ENCODE measurements at regions not wholly inside any gene's neighbourhood (a gene's known extent, or its start where the extent isn't known, plus 50 kb on each side); places are given as distances from the start of the nearest gene placed in this dataset.

DNA sequence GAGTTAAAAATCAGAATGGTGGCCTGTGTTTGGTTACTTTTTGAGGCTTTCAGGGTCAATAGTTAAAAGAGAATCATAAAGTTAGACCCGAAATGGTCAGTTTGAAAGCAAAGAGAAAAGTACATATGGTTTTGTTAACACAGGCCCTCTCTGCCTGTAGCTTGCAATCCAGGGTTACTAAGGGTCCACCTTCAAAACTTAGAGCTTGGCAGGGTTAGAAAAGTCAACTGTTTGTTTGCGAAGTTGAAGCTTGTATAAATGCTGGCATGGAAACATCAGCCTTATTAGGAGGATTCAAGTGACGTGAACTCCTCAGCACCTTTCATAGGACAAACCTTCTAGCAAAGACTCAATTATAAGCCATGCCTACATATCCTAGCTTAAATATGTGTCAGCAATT, 196.3 kb upstream of the SEMA3A start:
- DNase-seq (no peak), ATAC-seq (no peak)

DNA sequence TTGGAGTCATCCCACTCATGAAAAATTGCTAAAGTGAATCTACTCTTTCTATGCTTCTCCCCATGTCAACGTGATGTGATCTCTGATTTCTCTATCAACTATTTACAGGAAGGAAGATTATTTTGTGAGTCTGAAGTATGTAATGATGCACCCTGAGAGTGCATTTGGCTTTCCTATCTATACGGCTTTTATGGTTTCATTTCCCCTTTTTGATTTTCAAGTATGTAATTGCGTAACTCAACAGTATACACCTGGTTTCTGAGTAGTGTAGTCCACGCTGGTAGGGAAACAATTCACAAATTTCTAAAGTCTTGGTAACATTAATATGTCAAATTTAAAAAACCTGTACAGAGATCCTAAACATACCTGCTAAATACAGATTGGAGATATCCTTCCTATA, 194.7 kb upstream of the SEMA3A start:
- DNase-seq = no peak
- ATAC-seq = no peak

DNA sequence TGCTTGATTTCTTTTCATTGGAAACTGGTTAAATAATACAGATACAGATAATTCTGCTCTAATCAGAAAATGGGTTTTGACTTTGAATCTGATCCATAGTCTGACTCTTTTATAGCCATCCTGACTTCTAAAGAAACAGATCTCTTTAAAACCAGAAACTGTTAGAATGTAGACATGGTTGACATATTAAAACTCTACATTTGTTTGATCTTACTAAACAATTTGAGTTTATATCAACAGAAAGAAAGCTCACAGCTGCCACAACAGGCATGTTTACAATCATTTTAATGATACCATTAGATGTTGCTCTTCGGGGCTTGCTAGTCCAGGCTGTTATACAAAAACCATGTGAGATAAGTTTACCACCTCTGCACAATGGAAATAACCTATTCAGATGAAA, 193.0 kb upstream of the SEMA3A start:
- no peak for DNase-seq

DNA sequence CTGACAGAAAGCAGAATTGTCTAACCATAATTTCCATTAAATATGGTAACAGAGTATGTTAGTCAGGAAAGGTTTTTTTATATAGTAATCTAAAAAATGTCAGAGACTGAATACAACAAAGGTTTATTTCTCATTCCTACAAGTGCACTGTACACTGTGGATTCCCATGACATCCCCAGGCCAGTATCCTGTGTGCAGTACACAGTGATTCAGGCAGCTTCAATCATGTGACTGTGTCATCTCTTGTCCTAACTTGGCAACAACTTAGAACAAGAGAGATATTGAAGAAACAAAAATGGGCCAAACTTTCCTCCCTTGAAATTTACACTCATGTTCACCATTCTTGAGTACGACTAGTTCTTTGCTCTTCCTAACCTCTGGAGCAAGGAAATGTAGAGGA, 189.8 kb upstream of the SEMA3A start:
- DNase-seq (no peak), ATAC-seq (no peak)

More for the DNA sequence above, 193.0 kb upstream of the SEMA3A start:
- ATAC-seq = no peak

DNA sequence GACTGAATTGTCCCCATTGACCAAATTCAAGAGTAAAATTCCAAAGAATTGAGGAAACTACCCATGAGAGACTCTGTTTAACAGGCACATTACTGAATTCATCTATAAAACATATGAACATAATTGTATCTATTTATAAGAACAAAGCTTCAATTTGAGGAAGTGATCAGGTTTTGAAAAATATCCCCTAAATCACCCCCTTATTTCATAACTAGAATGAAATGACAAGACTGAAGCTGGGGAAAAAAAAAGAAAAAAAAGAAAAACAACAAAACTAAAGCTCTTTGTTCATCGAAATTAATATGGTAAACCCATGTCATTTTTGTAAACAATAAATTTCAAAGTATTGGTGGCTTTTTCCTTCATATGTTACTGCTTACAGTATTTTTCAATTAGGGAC, 184.9 kb upstream of the SEMA3A start:
- DNase-seq = no peak
- ATAC-seq = no peak

DNA sequence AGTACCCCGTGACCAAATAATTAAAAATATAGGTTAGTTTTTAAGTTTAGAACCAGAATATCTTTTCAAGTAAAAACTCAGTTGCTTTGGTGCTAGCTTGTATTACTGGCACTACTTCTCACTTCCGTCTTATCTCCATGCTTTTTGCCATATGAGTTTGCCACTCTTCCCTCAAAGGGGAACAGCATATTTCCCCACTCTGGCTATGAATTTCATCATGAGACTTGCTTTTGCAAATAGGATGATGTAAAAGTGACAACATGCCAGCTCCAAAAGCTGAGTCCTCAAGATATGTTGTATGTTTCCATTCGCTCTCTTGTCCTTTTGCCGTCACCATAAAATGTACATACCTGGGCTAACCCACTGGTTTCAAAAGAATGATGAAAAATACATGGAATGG, 178.1 kb upstream of the SEMA3A start:
- DNase-seq (no peak), ATAC-seq (no peak)

DNA sequence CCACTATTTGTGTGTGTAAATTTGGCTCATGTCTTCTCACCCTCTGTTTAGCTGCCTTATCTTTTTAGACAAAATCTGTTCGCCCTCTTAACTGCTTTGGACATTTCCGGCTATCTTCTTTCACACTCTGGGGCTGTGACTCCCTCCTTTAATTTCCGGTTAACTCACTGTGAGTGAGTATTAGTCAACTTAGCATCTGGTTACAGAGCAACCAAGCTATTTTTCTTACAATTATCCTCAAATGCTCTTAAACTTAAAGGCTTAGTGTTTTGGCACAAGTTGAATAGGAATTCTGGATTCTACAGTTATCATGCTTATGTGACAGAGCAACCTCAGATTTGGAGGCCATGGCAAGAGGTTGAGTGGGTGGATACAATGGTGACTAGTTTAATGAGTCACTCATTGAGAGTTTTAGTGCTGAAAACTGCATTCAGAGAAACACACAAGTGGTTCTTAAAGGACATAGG, 177.6 kb upstream of the SEMA3A start:
- ATAC-seq (no peak), DNase-seq (no peak)

DNA sequence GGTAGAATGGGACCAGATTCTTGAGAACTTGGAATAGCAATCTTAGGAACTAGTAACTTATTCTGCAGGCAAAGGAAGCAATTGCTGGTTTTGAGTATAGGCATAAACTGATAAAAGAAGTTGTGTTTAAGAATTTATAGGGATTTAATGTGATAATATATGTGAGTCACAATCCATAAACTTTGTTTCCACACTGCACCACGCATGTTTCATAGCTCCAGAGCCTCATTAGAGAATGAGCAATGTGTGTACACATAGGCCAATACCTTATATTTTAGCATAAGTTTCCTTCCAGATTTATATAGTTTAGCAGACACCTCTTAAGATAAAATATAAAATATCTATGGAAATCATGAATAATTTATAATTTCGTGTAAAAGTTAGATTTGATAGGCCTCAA, 175.5 kb upstream of the SEMA3A start:
- ATAC-seq (no peak), DNase-seq (no peak)

DNA sequence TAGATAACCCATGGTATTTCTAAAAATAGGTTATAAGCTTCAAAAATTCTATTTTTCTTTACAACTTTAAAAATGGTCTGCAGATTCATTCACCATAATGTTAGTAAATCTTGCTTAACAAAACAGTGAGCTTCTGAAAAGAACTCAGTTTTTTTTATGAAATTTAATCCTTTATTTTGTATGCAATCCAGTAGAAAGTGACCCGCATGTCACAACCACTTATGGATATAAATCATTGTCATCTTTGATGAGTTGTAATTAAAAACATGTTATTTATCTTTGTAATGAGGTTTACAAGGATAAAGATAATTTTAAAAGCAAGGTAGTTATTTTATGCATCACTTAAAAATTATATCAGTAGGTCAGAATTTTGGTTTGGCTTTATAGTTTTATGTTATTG, 173.5 kb upstream of the SEMA3A start:
- no peak for DNase-seq

DNA sequence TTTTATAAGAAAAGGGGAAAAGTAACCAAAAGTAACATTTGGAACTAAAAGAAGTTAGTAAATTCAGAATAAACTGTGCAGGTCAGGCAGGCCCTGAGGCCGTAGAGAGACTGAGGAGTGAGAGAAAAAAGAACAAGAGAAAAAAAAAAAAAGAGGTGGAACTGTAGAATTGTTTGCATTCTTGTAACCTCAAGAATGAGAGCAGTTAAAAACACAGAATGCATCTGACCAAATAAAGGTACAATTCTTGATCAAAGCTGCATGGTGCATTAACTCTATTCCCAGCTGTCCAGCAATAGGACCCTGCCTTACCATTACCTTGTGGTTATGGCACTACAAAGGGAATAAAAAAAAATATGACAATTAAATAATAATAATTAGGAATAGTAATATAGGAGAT, 170.1 kb upstream of the SEMA3A start:
- ATAC-seq (no peak), DNase-seq (no peak)

More for the DNA sequence above, 173.5 kb upstream of the SEMA3A start:
- ATAC-seq = no peak

DNA sequence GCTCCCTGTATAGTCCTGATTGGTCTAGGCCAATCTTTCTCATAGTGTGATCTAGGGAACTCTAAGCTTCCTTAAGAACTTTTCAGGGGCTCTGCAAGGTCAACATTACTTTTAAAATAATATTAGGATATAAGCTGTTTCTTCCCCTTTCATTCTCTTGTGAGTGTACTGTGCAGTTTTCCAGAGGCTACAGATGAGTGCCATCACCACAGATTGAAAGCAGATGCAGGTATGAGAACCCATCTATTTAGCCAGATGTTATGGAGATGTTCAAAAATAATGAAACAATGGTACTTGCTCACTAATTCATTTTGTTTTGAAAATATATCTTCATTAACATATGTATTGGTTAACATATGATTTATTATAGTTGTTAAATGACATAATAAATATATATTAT, 169.2 kb upstream of the SEMA3A start:
- DNase-seq = no peak
- no peak for ATAC-seq

DNA sequence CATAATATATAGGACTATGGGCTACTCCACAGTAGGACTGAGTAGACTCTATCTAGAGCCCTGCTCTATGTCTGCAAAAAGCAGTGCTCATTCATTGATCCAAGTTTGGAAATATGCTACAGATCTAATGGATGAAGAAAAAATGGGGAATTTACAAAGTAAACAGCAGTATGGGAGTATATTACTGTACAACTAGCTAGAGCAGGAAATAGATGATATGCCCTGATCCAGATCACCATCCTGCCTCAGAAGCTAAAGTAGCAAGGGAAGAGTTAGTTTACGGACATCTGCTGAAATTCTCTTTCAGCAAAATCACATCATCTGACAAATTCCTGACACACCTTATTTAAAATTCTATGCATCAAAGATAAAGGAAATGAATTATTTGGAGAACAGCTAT, 168.2 kb upstream of the SEMA3A start:
- DNase-seq = no peak
- ATAC-seq = no peak

DNA sequence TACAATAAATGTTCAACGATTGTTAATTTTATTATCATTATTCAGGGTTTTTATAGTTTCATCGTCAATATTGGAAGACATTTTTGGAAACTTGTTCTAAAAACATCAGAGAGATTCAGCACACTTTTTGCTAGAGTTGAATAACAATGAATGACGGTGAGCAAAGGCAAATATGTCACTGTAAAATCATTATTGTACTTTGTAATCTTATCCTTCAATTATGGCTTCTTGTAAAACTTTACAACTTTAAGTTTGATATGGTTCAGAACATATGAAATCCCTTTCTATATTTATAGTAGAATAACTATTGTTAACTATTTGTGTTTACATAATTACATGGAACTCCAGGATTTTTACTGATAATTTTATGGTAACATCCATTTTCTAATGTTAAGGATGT, 167.8 kb upstream of the SEMA3A start:
- no peak for ATAC-seq
- DNase-seq = no peak

DNA sequence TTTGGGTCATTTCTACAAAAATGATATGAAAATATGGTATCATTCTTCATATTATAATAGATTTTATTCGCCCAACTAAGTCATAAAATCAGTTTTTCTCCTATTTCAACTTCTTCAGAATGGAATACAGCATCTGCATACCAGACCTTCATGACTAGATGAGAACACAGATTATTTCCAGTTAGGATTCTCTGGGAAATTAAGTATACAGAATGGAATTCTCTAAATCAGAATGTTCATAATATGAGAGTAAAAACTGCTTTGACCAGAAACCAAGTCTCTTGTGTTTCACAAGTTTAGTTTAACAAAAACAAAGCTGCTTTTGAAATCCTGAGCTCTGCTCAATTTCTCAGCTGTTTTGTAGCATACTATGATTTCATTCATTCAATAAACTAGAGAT, 160.3 kb upstream of the SEMA3A start:
- DNase-seq = no peak
- no peak for ATAC-seq

DNA sequence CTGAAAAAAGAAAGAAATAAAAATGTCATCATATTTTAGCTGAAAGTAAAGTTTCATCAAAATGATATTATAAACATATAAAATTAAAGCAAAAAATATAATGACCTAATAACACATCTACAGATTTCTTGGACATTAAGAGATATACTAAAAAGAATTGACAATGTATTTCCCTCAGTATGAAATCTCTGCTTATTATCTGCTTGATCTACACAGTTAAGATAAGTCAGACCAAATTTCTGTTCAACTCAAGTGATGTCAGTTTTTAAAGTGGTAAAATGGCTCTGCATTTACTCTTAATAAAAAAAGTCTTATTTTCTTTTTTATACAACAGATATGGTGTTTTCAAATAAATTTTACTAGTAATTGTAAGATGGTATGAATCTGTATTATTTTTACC, 159.4 kb upstream of the SEMA3A start:
- ATAC-seq = no peak

DNA sequence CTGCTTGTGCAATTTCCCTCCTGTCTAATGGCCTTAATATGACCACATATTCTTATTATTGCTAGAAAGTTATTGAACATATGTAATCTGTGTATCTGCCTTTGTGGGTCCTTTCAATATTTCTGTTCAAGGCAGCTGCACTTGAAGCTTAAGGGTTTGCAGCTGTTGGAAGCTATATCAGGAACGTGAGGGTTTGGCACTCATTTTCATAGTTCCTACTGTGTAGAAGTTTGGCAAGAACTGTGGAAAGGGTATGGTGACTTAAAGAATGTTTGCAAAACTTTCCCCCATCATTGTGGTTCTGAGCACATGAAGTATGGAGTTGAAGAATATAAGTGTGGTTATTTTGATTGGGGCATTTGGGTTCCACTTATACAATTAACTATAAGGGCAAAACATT, 144.7 kb upstream of the SEMA3A start:
- ATAC-seq (no peak), DNase-seq (no peak)

More for the DNA sequence above, 159.4 kb upstream of the SEMA3A start:
- no peak for DNase-seq

DNA sequence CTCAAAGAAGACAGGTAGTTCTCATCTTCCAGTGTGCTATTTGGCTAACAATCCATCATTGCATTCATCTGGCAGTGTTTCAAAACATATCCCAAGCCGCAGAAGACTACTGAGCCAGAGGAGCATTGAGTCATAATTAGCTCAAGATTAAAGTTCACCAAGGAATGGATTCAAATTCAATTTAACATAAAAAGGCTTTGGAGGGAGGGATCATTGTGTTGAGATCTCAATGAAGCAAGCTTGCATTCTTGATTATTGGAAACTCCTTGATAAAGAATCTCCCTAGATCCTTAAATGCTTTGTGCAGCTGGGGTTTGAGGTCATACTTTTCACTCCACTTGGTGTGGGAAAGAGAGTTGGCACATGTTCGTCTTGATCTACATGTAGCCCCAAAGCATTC, 142.8 kb upstream of the SEMA3A start:
- ATAC-seq (no peak), DNase-seq (no peak)

DNA sequence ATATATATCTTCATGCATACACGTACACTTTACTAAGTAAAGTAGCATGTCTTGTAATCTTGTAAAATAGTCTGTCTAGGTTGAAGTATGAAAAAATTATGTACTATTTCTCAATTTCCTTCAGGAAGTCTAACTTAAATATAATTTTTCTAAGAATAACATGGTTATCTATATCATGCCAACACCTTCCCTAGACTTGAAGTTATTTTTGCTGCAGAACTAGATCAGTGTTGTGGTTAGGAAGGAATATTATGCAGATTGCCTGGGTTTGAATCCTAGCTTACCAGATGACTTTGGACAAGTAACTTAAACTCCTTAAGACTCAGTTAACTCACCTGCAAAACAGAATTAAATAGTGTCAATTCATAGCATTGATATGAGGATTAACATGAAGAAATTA, 142.2 kb upstream of the SEMA3A start:
- ATAC-seq (no peak), DNase-seq (no peak)

DNA sequence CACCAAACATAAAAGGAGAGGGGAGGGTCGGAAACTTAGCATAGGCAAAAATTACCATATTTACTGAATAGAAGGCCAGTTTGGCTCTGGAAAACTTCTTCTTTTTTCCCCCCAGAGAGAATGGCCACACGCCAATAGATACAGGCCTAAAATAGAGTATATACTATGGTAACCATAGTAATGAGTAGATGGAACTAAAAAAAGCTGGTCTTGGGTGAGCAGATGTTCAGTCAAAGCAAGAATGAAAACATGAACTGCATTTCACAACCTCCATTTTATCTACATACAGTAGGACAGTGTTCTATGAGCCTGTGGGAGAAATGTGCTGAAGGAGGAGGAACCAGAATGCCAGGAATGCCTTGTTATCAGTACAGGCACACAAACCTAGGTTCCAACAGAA, 141.7 kb upstream of the SEMA3A start:
- no peak for DNase-seq
- no peak for ATAC-seq

DNA sequence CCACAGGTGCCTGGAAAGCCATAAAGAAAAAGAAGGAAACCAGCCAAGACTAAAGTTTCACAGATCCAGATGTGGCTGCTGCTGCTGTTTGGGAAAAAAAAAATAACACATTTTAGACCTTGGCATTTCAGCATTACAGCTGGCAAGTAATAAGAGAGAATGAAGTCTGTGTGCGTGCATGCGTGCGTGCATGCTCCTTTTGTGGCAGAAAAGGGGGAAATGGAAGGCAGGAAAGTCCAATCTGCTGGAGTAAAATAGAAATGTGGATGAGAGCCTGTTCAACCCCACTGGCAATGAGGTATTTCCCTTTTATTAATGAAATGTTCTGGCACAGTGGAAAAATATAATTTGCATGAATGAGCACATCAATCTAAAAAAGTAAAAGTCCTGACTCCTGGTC, 137.0 kb upstream of the SEMA3A start:
- DNase-seq (no peak), ATAC-seq (no peak)

DNA sequence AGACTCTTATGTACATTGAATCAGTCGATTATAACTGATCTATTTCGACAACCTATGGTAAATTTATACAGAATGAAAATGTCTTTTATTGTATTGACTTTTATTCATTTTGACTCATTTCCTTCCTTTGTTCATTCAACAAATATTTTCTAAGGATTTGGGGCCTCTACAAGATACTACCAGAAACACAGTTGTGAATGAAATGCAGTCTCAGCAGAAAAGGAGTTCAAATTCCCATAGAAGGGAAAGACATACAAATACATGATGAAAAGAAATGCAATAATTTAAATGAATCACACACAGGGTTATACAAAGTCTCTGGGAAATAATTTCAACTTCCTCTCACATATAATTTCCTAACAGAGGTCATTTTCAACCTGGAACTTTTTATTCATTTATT, 134.0 kb upstream of the SEMA3A start:
- DNase-seq = no peak
- no peak for ATAC-seq

DNA sequence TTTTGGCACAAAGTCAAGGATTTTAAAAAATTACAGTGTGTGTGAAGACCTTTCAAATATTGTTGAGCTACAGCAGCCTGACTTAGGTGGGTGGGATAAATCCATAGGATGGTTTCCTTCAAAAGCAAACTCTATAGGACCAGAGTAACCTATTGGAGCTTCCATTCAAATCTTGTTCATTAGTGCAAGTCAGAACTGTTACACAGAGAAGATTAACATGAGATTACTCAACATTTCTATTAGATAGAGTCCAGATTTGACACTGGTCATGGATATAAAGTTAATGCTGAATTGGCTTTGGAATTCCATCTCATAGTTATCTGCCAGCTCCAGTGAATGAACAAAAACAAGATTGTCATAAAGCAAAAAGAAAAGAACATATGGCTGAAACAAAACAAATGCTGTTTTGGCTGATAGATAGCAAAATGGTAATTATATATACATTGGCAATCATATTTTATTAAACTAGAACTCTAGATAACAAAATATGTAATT, 129.6 kb upstream of the SEMA3A start:
- ATAC-seq = no peak
- no peak for DNase-seq

DNA sequence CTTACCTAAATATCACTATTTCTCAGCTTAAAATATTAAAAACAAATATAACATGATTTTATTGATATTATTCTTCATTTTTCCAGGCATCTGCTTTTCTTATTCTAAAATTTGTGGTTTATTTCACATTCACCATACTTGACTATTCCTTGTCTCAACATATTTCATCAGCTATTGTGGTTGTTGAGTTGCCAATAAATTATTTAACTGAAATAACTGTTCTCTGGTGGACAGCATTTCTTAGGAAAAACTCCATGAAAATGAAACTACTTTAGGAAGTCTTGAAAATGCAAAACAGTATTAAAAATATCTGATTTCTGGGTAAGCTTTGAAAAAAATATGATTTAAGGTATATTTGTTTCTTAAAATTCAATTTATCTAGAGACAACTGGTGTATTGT, 122.9 kb upstream of the SEMA3A start:
- DNase-seq = no peak
- no peak for ATAC-seq

DNA sequence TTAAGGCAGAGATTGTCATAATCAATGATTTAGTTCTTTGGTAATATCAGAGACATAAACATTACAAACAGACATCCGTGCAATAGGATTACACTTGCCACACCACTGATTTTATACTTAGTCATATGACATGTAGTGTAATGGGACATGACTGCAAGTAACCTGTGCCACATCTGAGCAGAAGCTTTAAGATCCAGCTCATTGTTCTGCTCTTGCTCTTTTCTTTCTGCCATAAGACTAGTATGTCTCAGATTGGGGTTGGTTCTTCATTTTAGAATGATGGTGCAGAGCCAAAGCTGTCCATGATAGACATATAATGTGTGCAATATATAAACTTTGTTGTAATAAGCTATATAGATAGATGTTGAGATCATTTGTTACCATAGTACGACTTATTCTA, 119.7 kb upstream of the SEMA3A start:
- ATAC-seq (no peak), DNase-seq (no peak)

DNA sequence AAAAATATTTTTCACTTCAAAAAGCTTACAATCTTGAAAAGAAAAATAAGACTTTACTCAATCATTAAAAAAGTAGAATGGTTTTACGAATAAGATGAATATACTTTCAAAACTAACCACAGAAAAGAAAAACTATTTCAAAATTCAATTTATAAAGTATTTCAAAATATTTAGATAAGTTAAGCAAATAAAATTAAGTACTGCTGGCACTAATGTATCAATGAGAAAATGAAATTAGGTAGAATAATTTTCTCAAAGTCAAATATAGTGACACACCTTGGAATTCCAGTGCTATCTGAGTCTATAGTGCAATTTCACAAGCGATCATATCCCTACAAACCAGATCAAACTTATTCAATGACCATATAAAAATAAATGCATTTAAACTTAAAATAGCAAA, 109.8 kb upstream of the SEMA3A start:
- no peak for DNase-seq
- no peak for ATAC-seq

Measured in stimulated activated naive CD8-positive, alpha-beta T cell treated with anti-CD3 and anti-CD28 coated beads, Interleukin-15, Interleukin-2, amounts not matched to agents 100 U/mL and 50 U/mL, for 24 hours (primary cell).